ENCODE measurements at regions not wholly inside any gene's neighbourhood (a gene's known extent, or its start where the extent isn't known, plus 50 kb on each side); places are given as distances from the start of the nearest gene placed in this dataset.
"Not testable (repeated sequence)": the region's sequence is repeated elsewhere in the genome, so short reads cannot be mapped to it uniquely, and the experiment has no call there.

DNA sequence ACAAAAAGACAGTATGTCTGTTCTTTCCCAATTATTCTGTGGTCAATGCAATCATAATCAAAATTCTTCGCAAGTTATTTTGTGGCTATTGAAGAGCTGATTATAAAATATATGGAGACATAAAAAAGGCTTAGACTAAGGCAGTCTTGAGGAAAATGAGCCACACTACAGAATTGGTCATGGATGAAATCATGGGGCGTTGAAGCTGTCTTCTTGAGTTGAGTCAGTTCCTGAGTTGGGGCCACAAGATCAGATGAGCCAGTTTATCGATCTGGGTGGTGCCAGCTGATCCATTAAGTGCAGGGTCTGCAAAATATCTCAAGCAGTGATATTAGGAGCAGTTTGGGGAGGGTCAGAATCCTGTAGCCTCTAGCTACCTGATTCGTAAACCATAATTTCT, 96.9 kb upstream of the NUTM2F start:
- TF ChIP-seq, protein P1, sequence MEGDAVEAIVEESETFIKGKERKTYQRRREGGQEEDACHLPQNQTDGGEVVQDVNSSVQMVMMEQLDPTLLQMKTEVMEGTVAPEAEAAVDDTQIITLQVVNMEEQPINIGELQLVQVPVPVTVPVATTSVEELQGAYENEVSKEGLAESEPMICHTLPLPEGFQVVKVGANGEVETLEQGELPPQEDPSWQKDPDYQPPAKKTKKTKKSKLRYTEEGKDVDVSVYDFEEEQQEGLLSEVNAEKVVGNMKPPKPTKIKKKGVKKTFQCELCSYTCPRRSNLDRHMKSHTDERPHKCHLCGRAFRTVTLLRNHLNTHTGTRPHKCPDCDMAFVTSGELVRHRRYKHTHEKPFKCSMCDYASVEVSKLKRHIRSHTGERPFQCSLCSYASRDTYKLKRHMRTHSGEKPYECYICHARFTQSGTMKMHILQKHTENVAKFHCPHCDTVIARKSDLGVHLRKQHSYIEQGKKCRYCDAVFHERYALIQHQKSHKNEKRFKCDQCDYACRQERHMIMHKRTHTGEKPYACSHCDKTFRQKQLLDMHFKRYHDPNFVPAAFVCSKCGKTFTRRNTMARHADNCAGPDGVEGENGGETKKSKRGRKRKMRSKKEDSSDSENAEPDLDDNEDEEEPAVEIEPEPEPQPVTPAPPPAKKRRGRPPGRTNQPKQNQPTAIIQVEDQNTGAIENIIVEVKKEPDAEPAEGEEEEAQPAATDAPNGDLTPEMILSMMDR (conservative IDR thresholded peaks at IDR 0.05 in 1 of 2, IDR thresholded peaks at IDR 0.05 in 1 of 2; ENCODE audit: low read depth in 1 of 2, low read length in 2 of 2): not testable (repeated sequence)
- TF ChIP-seq EZH2 (IDR thresholded peaks at IDR 0.05; ENCODE audit: low read length, missing control alignments): not testable (repeated sequence)

Measured in fibroblast of lung (primary cell).